ENCODE measurements at regions not wholly inside any gene's neighbourhood (a gene's known extent, or its start where the extent isn't known, plus 50 kb on each side); places are given as distances from the start of the nearest gene placed in this dataset.

DNA sequence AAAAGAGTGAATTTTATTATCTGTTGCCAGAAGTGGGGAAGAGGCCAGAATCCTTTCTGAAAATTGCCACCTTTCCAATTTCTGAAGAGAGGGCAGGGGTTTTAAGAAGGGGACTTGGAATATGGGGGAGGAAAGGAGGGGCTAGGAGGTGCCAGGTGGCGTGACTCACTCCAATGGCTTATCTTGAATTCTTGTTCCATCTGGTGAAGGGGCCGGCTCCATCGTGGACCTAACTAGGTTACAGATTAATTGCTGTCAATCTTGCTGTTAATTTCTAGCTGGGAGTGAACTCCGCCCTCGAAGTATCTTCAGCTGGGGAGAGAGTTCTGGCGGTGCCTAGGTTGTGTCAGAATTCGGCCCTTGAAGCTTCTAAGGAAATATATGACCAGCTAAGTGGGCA, 138.7 kb downstream of the YTHDC2 start:
- H3K36me3 Mint-ChIP-seq (ENCODE audit: insufficient read depth, unreplicated experiment): no peaks in the 10 kb centered on the region
- no peaks in the 10 kb centered on the region for H3K27me3 ChIP-seq (replicated peaks; ENCODE audit: control insufficient read depth, insufficient read depth, low read length)
- H3K4me3 ChIP-seq (ENCODE audit: low read depth, low read length): no peak overlapping the region
- no peaks in the 10 kb centered on the region for H3K4me1 ChIP-seq
- no TSS peak for BruUV-seq (replicated peaks)
- H3K4me3 Mint-ChIP-seq (ENCODE audit: unreplicated experiment): no peak overlapping the region
- POLR2A ChIA-PET: no interaction called here
- no peaks in the 10 kb centered on the region for H3K9me3 Mint-ChIP-seq (ENCODE audit: unreplicated experiment)
- peaks cover 12% of the 10 kb centered on the region for H3K27me3 Mint-ChIP-seq (ENCODE audit: insufficient read depth, unreplicated experiment)
- H3K9me3 ChIP-seq: no peaks in the 10 kb centered on the region
- intact Hi-C loops (cut with micrococcal nuclease; ENCODE audit: unreplicated experiment): no loop called here
- H3K27ac Mint-ChIP-seq (ENCODE audit: unreplicated experiment): no peak overlapping the region
- TF ChIP-seq, protein P1, sequence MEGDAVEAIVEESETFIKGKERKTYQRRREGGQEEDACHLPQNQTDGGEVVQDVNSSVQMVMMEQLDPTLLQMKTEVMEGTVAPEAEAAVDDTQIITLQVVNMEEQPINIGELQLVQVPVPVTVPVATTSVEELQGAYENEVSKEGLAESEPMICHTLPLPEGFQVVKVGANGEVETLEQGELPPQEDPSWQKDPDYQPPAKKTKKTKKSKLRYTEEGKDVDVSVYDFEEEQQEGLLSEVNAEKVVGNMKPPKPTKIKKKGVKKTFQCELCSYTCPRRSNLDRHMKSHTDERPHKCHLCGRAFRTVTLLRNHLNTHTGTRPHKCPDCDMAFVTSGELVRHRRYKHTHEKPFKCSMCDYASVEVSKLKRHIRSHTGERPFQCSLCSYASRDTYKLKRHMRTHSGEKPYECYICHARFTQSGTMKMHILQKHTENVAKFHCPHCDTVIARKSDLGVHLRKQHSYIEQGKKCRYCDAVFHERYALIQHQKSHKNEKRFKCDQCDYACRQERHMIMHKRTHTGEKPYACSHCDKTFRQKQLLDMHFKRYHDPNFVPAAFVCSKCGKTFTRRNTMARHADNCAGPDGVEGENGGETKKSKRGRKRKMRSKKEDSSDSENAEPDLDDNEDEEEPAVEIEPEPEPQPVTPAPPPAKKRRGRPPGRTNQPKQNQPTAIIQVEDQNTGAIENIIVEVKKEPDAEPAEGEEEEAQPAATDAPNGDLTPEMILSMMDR (IDR thresholded peaks at IDR 0.05; ENCODE audit: insufficient read depth in 1 of 2, low read depth in 1 of 2, low read length in 1 of 2, severe bottlenecking in 1 of 2, unreplicated experiment in 1 of 2): no peak
- no peak for DNase-seq
- H3K4me1 Mint-ChIP-seq (ENCODE audit: low read depth, unreplicated experiment): no peaks in the 10 kb centered on the region
- CTCF ChIA-PET: no interaction called here
- H3K36me3 ChIP-seq (ENCODE audit: control insufficient read depth, insufficient read depth, low read length): no peaks in the 10 kb centered on the region

DNA sequence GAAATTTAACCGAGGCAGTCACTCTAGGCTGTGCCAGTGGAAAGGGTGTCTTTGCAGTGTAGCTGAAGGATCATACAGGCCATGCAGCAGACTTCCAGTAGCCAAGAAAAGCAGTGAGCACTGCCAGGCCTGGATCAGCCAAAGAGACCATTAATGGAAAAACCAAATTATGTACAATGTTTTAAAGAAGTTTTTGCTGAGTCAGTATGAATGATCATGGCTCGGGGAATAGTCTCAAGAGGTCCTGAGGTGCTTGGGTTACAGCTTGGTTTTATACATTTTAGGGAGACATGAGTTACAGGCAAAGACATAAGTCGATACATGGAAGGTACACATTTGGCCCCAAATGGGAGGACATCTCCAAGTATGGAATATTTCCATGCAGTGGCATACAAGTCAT, 141.3 kb downstream of the YTHDC2 start:
- Mint-ChIP-seq H3K4me1 (ENCODE audit: low read depth, unreplicated experiment) (no peaks in the 10 kb centered on the region), H3K36me3 (ENCODE audit: insufficient read depth, unreplicated experiment) (no peaks in the 10 kb centered on the region), H3K27me3 (ENCODE audit: insufficient read depth, unreplicated experiment) (peaks cover 5% of the 10 kb centered on the region), H3K4me3 (ENCODE audit: unreplicated experiment) (no peak overlapping the region), H3K9me3 (ENCODE audit: unreplicated experiment) (no peaks in the 10 kb centered on the region), H3K27ac (ENCODE audit: unreplicated experiment) (no peak overlapping the region)
- DNase-seq: no peak
- no peaks in the 10 kb centered on the region for H3K4me1 ChIP-seq
- ChIA-PET POLR2A (no interaction called here), CTCF (no interaction called here)
- intact Hi-C loops (cut with micrococcal nuclease; ENCODE audit: unreplicated experiment): no loop called here
- no peak overlapping the region for H3K4me3 ChIP-seq (ENCODE audit: low read depth, low read length)
- no peaks in the 10 kb centered on the region for H3K36me3 ChIP-seq (ENCODE audit: control insufficient read depth, insufficient read depth, low read length)
- no TSS peak for BruUV-seq (replicated peaks)
- TF ChIP-seq, protein P1 (IDR thresholded peaks at IDR 0.05; ENCODE audit: insufficient read depth in 1 of 2, low read depth in 1 of 2, low read length in 1 of 2, severe bottlenecking in 1 of 2, unreplicated experiment in 1 of 2): no peak
- H3K9me3 ChIP-seq: no peaks in the 10 kb centered on the region
- H3K27me3 ChIP-seq (replicated peaks; ENCODE audit: control insufficient read depth, insufficient read depth, low read length): no peaks in the 10 kb centered on the region

DNA sequence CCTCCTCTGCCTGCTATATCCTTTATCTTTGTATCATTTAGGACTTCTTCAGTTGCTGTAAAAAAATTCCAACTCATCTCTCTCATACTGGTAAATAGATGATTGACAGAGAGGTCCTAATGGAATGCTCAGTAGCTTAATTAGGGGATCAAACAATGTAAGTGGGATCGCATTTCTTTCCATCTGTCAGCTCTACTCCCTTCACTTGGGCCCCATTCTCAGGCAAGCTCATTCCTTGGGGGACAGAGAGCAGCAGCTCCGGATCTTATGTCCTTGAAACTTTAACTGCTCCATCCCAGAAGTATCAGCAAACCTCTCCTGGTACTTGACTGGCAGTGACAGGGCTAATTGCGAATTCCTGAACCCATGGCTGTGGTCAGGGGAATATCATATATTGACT, 146.7 kb downstream of the YTHDC2 start:
- no peak for DNase-seq
- TF ChIP-seq, protein P1 (IDR thresholded peaks at IDR 0.05; ENCODE audit: insufficient read depth in 1 of 2, low read depth in 1 of 2, low read length in 1 of 2, severe bottlenecking in 1 of 2, unreplicated experiment in 1 of 2): no peak
- intact Hi-C loops (cut with micrococcal nuclease; ENCODE audit: unreplicated experiment): no loop called here
- no peaks in the 10 kb centered on the region for H3K9me3 Mint-ChIP-seq (ENCODE audit: unreplicated experiment)
- Histone ChIP-seq H3K4me1 (no peaks in the 10 kb centered on the region), H3K27me3 (replicated peaks; ENCODE audit: control insufficient read depth, insufficient read depth, low read length) (no peaks in the 10 kb centered on the region), H3K4me3 (ENCODE audit: low read depth, low read length) (no peak overlapping the region), H3K36me3 (ENCODE audit: control insufficient read depth, insufficient read depth, low read length) (no peaks in the 10 kb centered on the region), H3K9me3 (no peaks in the 10 kb centered on the region)
- POLR2A ChIA-PET: no interaction called here
- CTCF ChIA-PET: interaction anchor here (1.1 kb wide), 1 partner anchor 48 kb away, joined by 4 read pairs; no protein-coding TSS in a partner anchor
- no peaks in the 10 kb centered on the region for H3K4me1 Mint-ChIP-seq (ENCODE audit: low read depth, unreplicated experiment)
- no peak overlapping the region for H3K27ac Mint-ChIP-seq (ENCODE audit: unreplicated experiment)
- H3K36me3 Mint-ChIP-seq (ENCODE audit: insufficient read depth, unreplicated experiment): no peaks in the 10 kb centered on the region
- H3K27me3 Mint-ChIP-seq (ENCODE audit: insufficient read depth, unreplicated experiment): peaks cover 5% of the 10 kb centered on the region
- BruUV-seq (replicated peaks): no TSS peak
- no peak overlapping the region for H3K4me3 Mint-ChIP-seq (ENCODE audit: unreplicated experiment)
